Heart right ventricle (tissue), 16 donors: ENCODE measurements at regions not wholly inside any gene's neighbourhood (a gene's known extent, or its start where the extent isn't known, plus 50 kb on each side); places are given as distances from the start of the nearest gene placed in this dataset.

Experiments
- ATAC-seq, 8 donors: fragments of 200-7000 bp; cut with Tn5 transposase; one replicate each; pipeline ENCODE4 v1.9.1; 2020; ENCODE audit warnings: mild to moderate bottlenecking in 8 of 8, moderate library complexity in 8 of 8, moderate number of reproducible peaks in 1 of 8
- DNase-seq, 2 donors: peaks; one replicate each; pipeline ENCODE4 v3.0.0-alpha.2; 2020
- H3K27ac ChIP-seq, 10 donors: fragments of 200-600 bp; sonication (generic) in 2 of 10; one replicate each; pipeline versions ENCODE4 v1.5.0 to v1.8.0; 2020 to 2022; ENCODE audit warnings: mild to moderate bottlenecking in 3 of 10
- H3K27me3 ChIP-seq, 7 donors: fragments of 200-600 bp; one replicate each; pipeline ENCODE4 v1.8.0; 2021 to 2022; ENCODE audit warnings: mild to moderate bottlenecking in 2 of 7
- H3K36me3 ChIP-seq, 9 donors: fragments of 200-600 bp; sonication (generic) in 1 of 9; one replicate each; pipeline versions ENCODE4 v1.5.0 to v1.8.0; 2020 to 2022; ENCODE audit warnings: mild to moderate bottlenecking in 2 of 9
- H3K4me1 ChIP-seq, 9 donors: fragments of 200-600 bp; sonication (generic) in 1 of 9; one replicate each; pipeline versions ENCODE4 v1.5.0 to v1.8.0; 2020 to 2022; ENCODE audit warnings: mild to moderate bottlenecking in 4 of 9
- H3K4me3 ChIP-seq, 10 donors: fragments of 200-600 bp; sonication (generic) in 2 of 10; one replicate each; pipeline versions ENCODE4 v1.5.0 to v1.8.0; 2020 to 2022; ENCODE audit warnings: mild to moderate bottlenecking in 7 of 10, moderate library complexity in 2 of 10
- H3K9me3 ChIP-seq, 11 donors: fragments of 200-600 bp in 10 of 11; sonication (generic) in 2 of 11; one replicate each; pipeline versions ENCODE4 v1.5.0 to v1.8.0; 2013 to 2022; ENCODE audit warnings: mild to moderate bottlenecking in 2 of 11, control low read depth in 1 of 11, moderate library complexity in 1 of 11
- CTCF ChIP-seq, 9 donors: fragments of 200-600 bp; sonication (generic) in 2 of 9; IDR thresholded peaks; one replicate each; pipeline versions ENCODE4 v1.5.0 to v1.8.0; 2021 to 2022; ENCODE audit warnings: antibody characterized with exemption in 9 of 9, mild to moderate bottlenecking in 5 of 9, moderate library complexity in 1 of 9
- WGBS, 2 donors: extraction: QIAGEN DNeasy Blood & Tissue Kit; methylation state at CpG; one replicate each; pipeline ENCODE4 v1.1.7; 2013; ENCODE audit warnings: inconsistent platforms in 1 of 2; 5-methylcytosine and 5-hydroxymethylcytosine counted together
- intact Hi-C, 10 donors: fragments of 100-400 bp; cut with DNase I; formaldehyde crosslinking; loops; one replicate each; pipeline versions ENCODE4 v1.11.1 to v1.14.2; 2022
- donor health status: Arrhythmogenic right ventricular cardiomyopathy.
- donor health status: ischemic (EF 13 %, LVEDD 7.1; RV severe dilation, severe dysfunction).
- donor health status: healthy with polysubstance abuse.
- donor health status: DM: no; HTN: yes; CAD: no.
- donor health status: DM: no; HTN: no; CAD: no.
- donor health status: ischemic (EF 25% LVEDD 6.9; RV normal size, moderate dysfunction).
- donor health status: ischemic (EF 25% LVEDD 5.7; RV mildly dilated, moderate dysfunction).
- donor health status: healthy.
- donor health status: DM: yes; HTN: yes; CAD: no.
- donor health status: Ischemic cardiomyopathy.
- donor health status: ischemic (EF 35%, LVEDD 5.7; RV mildly dilated, moderate dysfunction).
- donor health status: nonischemic (EF 11% LVEDD 7.7; RV severe dilation, severe dysfunction).
- donor health status: DM: yes; HTN: yes; CAD: no.
- donor health status: PGD.
- donor health status: ischemic (EF 29% LVEDD 5.4; RV normal size, mild dysfunction).
- donor health status: nonischemic (EF 23%, LVEDD 6.1; RV moderate dilation, normal function).

DNA sequence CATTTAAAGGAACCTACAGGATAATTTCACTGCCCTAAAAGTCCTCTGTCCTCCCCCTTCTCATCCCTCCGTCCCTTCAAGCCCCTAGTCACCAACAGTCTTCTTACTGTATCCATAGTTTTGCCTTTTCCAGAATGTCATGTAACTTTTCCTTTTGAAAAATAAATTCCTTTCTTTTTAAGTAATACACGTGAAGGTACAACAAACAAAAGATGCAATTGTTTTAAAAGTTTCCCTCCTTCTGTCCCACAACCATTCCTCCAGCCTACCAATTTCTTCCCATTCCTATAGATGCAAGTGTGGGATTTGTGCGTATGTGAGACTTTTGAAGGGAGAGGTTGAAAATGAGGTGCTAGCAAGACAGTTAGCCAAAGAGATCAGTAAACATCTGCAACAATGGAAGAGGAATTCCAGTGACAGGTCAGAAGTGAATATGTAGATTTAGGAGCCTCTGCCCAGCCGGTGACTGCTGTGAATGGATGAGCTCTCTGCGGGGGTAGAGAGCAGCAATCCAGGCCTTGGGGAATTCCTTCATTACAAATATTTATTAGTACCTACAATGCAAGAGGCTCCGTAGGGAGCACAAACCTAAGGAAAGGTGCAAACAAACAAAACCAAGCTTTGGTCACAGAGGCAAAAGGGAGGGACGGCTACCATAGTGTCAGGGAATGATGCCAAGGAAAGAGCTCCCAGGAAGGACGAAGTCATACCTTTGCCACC, 243.6 kb downstream of the SKIDA1 start:
- no peak overlapping the region for H3K27ac ChIP-seq
- DNase-seq (no peak), ATAC-seq (no peak)
- no peak for TF ChIP-seq CTCF (IDR thresholded peaks at IDR 0.05)
- no peaks in the 10 kb centered on the region for H3K27me3 ChIP-seq
- no peak overlapping the region for H3K4me3 ChIP-seq
- intact Hi-C loops, result loop anchor here in 3 of 10 donors (10.0 kb wide), 4 partner anchors 83 to 663 kb away; no protein-coding TSS in a partner anchor
- H3K9me3 ChIP-seq, result no peaks in the 10 kb centered on the region
- peaks cover 0 to 9% (median 5%) of the 10 kb centered on the region in 9 donors for H3K4me1 ChIP-seq
- WGBS, 2 donors, result 87 to 89% methylated on average over 8 of the region's 8 CpGs
- H3K36me3 ChIP-seq, result no peaks in the 10 kb centered on the region

GRCh38 chr10:21280971-21281572, 244.4 kb downstream of the SKIDA1 start:
- WGBS, 2 donors, result 95 to 98% methylated on average over 2 of the region's 2 CpGs
- no peaks in the 10 kb centered on the region for H3K9me3 ChIP-seq
- DNase-seq (no peak), ATAC-seq (no peak)
- TF ChIP-seq CTCF (IDR thresholded peaks at IDR 0.05), result no peak
- no peaks in the 10 kb centered on the region for H3K36me3 ChIP-seq
- H3K27ac ChIP-seq, result no peak overlapping the region
- H3K4me1 ChIP-seq, result peaks cover 0 to 9% (median 5%) of the 10 kb centered on the region in 9 donors
- intact Hi-C loops, result loop anchor here in 3 of 10 donors (10.0 kb wide), 4 partner anchors 84 to 664 kb away; no protein-coding TSS in a partner anchor
- no peak overlapping the region for H3K4me3 ChIP-seq
- H3K27me3 ChIP-seq, result no peaks in the 10 kb centered on the region

DNA sequence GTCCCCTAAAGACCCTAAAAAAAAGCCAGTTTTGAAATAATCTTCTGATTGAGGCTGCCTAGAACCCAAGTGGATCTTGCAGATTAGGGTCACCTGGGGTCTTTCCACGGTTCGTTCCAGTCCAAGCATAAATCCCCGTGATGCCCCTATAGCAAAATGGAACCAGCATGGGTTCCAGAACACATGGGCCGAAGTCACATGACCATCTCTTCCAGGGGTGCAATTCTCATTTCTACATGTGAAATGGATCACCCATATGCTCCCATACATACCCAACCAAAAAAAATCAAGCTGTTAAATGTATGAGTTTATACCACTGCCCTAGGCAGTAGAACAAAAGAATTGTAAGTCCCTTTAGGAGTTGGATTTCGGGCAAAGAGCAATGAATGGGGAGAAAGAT, 245.4 kb downstream of the SKIDA1 start:
- 98% methylated on average over 5 of the region's 5 CpGs for WGBS, 2 donors
- no peak for DNase-seq

More for the DNA sequence above, 245.4 kb downstream of the SKIDA1 start:
- no peaks in the 10 kb centered on the region for H3K27me3 ChIP-seq
- intact Hi-C loops, result loop anchor here in 3 of 10 donors (10.0 kb wide), 4 partner anchors 85 to 665 kb away; no protein-coding TSS in a partner anchor
- H3K27ac ChIP-seq, result no peak overlapping the region
- H3K9me3 ChIP-seq, result peaks cover 0 to 3% (median 0%) of the 10 kb centered on the region in 11 donors
- ATAC-seq, result no peak
- no peak for TF ChIP-seq CTCF (IDR thresholded peaks at IDR 0.05)
- H3K36me3 ChIP-seq, result no peaks in the 10 kb centered on the region
- H3K4me1 ChIP-seq, result peaks cover 0 to 9% (median 5%) of the 10 kb centered on the region in 9 donors
- H3K4me3 ChIP-seq, result no peak overlapping the region
